HepG2 (cell line): ENCODE measurements at regions not wholly inside any gene's neighbourhood (a gene's known extent, or its start where the extent isn't known, plus 50 kb on each side); places are given as distances from the start of the nearest gene placed in this dataset.

Source experiments
- ATAC-seq: fragments of 200-7000 bp; cut with Tn5 transposase; 3 replicates; pipeline ENCODE4 v1.9.1; 2020; ENCODE audit warnings: mild to moderate bottlenecking, moderate library complexity
- BruUV-seq: library from RNA; stranded (reverse); fragments of 400-500 nt; replicated peaks from 2 replicates; lab custom pipeline; 2021; lab: Mats Ljungman, UMichigan
- CTCF ChIA-PET: fragments of 300-600 bp; formaldehyde crosslinking; extraction: SDS; loops from one replicate; lab custom pipeline; 2021; ENCODE audit warnings: low total read pairs, inconsistent platforms, low intra/inter-chr PET ratio; lab: Yijun Ruan, JAX
- POLR2A ChIA-PET: fragments of 350-600 bp; sonication (Branson Sonifier 250); formaldehyde crosslinking; loops from one replicate; lab custom pipeline; 2020; ENCODE audit warnings: antibody characterized with exemption, inconsistent platforms; lab: Yijun Ruan, JAX
- DNase-seq: peaks from one replicate; pipeline ENCODE4 v3.0.0-alpha.2; 2015; ENCODE audit warnings: low spot score
- FAIRE-seq: peaks from 3 replicates; lab custom pipeline; 2011; peaks lifted over from hg19 to GRCh38; lab: Jason Lieb, UNC
- H2AFZ ChIP-seq: one replicate; pipeline ENCODE4 v1.6.1; 2011; ENCODE audit warnings: low read length, inconsistent platforms
- H3K27ac ChIP-seq: fragments of 300-600 bp; 3 replicates; pipeline ENCODE4 v1.8.0; 2011; ENCODE audit warnings: mixed run types, mild to moderate bottlenecking, mixed read lengths, low read length, inconsistent platforms; ENCODE audit not compliant: insufficient read depth; ENCODE audit errors: extremely low read length
- H3K27me3 ChIP-seq, 2 experiments: fragments of 200-600 bp in 1 of 2; 2 replicates in 1 of 2; 3 replicates in 1 of 2; pipeline versions ENCODE4 v1.6.0 to v1.8.0; 2011; ENCODE audit warnings: low read length in 2 of 2, mild to moderate bottlenecking in 2 of 2, moderate library complexity in 2 of 2, inconsistent platforms in 1 of 2; ENCODE audit not compliant: insufficient read depth in 2 of 2, control insufficient read depth in 1 of 2
- H3K36me3 ChIP-seq, 2 experiments: fragments of 200-600 bp in 1 of 2; replicated peaks in 1 of 2; 2 replicates in 1 of 2; 3 replicates in 1 of 2; pipeline versions ENCODE4 v1.5.1 to v1.8.0; 2011; ENCODE audit warnings: low read length in 2 of 2, inconsistent platforms in 1 of 2; ENCODE audit not compliant: insufficient read depth in 2 of 2, control insufficient read depth in 1 of 2
- H3K4me1 ChIP-seq: 2 replicates; pipeline ENCODE4 v1.5.1; 2012; ENCODE audit warnings: low read length, inconsistent platforms; ENCODE audit not compliant: insufficient read depth
- H3K4me2 ChIP-seq: 2 replicates; pipeline ENCODE4 v1.6.0; 2011; ENCODE audit warnings: low read depth, low read length, inconsistent platforms
- H3K4me3 ChIP-seq, 3 experiments: fragments of 200-600 bp in 1 of 3; sonication (generic), shearing (Covaris generic) in 1 of 3; replicated peaks in 1 of 3; 2 replicates each; pipeline ENCODE4 v1.5.1; 2011 to 2016; ENCODE audit warnings: low read length in 3 of 3, inconsistent platforms in 2 of 3, low read depth in 2 of 3, mild to moderate bottlenecking in 2 of 3, control low read depth in 1 of 3, mixed read lengths in 1 of 3; ENCODE audit not compliant: insufficient read depth in 1 of 3
- H3K79me2 ChIP-seq: one replicate; pipeline ENCODE4 v1.6.1; 2011; ENCODE audit warnings: low read length, inconsistent platforms; ENCODE audit not compliant: insufficient read depth
- H3K9ac ChIP-seq: 2 replicates; pipeline ENCODE4 v1.6.0; 2011; ENCODE audit warnings: mild to moderate bottlenecking, low read depth, low read length, inconsistent platforms; ENCODE audit not compliant: insufficient read depth
- H3K9me3 ChIP-seq: 2 replicates; pipeline ENCODE4 v1.5.1; 2012; ENCODE audit warnings: mild to moderate bottlenecking, low read length
- H4K20me1 ChIP-seq: 2 replicates; pipeline ENCODE4 v1.6.0; 2011; ENCODE audit warnings: inconsistent platforms, mild to moderate bottlenecking, low read length, moderate library complexity; ENCODE audit not compliant: insufficient read depth
- BORCS8-MEF2B ChIP-seq: sonication (generic); formaldehyde crosslinking; IDR thresholded peaks from 2 replicates; pipeline ENCODE4 v1.8.0; 2022; ENCODE audit warnings: mild to moderate bottlenecking, missing genetic modification reagents
- CHD2 ChIP-seq: IDR thresholded peaks from 2 replicates; pipeline ENCODE4 v1.6.1; 2011; ENCODE audit warnings: low read depth, low read length, improper control_type of control experiment
- ERF ChIP-seq: IDR thresholded peaks from 2 replicates; pipeline ENCODE4 v1.6.1; 2018; ENCODE audit warnings: missing biosample characterization, missing genetic modification reagents
- ISL2 ChIP-seq: sonication (generic); formaldehyde crosslinking; IDR thresholded peaks from 2 replicates; pipeline ENCODE4 v1.5.0; 2020; ENCODE audit warnings: missing genetic modification reagents
- NCOA2 ChIP-seq: sonication (generic); formaldehyde crosslinking; IDR thresholded peaks from 2 replicates; pipeline ENCODE4 v1.8.0; 2022; ENCODE audit warnings: inconsistent platforms
- PAF1 ChIP-seq: IDR thresholded peaks from 2 replicates; pipeline ENCODE4 v1.6.1; 2016; ENCODE audit warnings: missing genetic modification reagents, missing compliant biosample characterization
- PAWR ChIP-seq: sonication (generic); formaldehyde crosslinking; IDR thresholded peaks from 2 replicates; pipeline ENCODE4 v1.4.0; 2020; ENCODE audit warnings: missing genetic modification reagents, mild to moderate bottlenecking, borderline replicate concordance
- RXRB ChIP-seq: IDR thresholded peaks from 2 replicates; pipeline ENCODE4 v1.6.1; 2016; ENCODE audit warnings: borderline replicate concordance, missing genetic modification reagents, missing compliant biosample characterization
- WIZ ChIP-seq: sonication (generic); formaldehyde crosslinking; IDR thresholded peaks from 2 replicates; pipeline ENCODE4 v1.5.1; 2020; ENCODE audit warnings: mild to moderate bottlenecking, missing genetic modification reagents
- ZBED4 ChIP-seq: sonication (generic); formaldehyde crosslinking; IDR thresholded peaks from 2 replicates; pipeline ENCODE4 v1.4.0; 2020; ENCODE audit warnings: missing genetic modification reagents, borderline replicate concordance
- ZBTB1 ChIP-seq: sonication (generic); formaldehyde crosslinking; IDR thresholded peaks from 2 replicates; pipeline ENCODE4 v1.4.0; 2020; ENCODE audit warnings: missing genetic modification reagents, borderline replicate concordance
- ZMYM3 ChIP-seq: sonication (generic); formaldehyde crosslinking; IDR thresholded peaks from 2 replicates; pipeline ENCODE4 v1.5.1; 2020; ENCODE audit warnings: mild to moderate bottlenecking, missing genetic modification reagents
- ZNF691 ChIP-seq: sonication (generic); formaldehyde crosslinking; IDR thresholded peaks from 2 replicates; pipeline ENCODE4 v1.4.0; 2020; ENCODE audit warnings: missing genetic modification reagents, low read depth, mild to moderate bottlenecking, borderline replicate concordance
- ZNF746 ChIP-seq: sonication (generic); formaldehyde crosslinking; IDR thresholded peaks from 2 replicates; pipeline ENCODE4 v1.8.0; 2022; ENCODE audit warnings: mild to moderate bottlenecking, missing genetic modification reagents
- ZNF784 ChIP-seq: sonication (generic); formaldehyde crosslinking; IDR thresholded peaks from 2 replicates; pipeline ENCODE4 v1.5.1; 2020; ENCODE audit warnings: missing genetic modification reagents, mild to moderate bottlenecking, borderline replicate concordance
- WGBS: methylation state at CpG from one replicate; pipeline ENCODE4 v1.1.6; 2017; ENCODE audit warnings: low lambda C conversion rate; 5-methylcytosine and 5-hydroxymethylcytosine counted together
- in situ Hi-C: cut with HindIII; loops from 2 replicates; pipeline ENCODE4 v1.10.0; 2017; ENCODE audit warnings: low pct_unique_long_range_greater_than_20kb; ENCODE audit not compliant: extremely low pct_ligation_motif_present
- intact Hi-C: fragments of 100-400 bp; cut with micrococcal nuclease; formaldehyde crosslinking; loops from one replicate; pipeline ENCODE4 v1.10.0; 2022; ENCODE audit not compliant: unreplicated experiment
- TF ChIP-seq, protein P1 (sequence below): sonication (generic); formaldehyde crosslinking; IDR thresholded peaks from 2 replicates; pipeline ENCODE4 v1.4.0; 2020; ENCODE audit warnings: mild to moderate bottlenecking, missing genetic modification reagents, borderline replicate concordance
- TF ChIP-seq, protein P2 (sequence below): IDR thresholded peaks from 2 replicates; pipeline ENCODE4 v1.6.1; 2016
- TF ChIP-seq, protein P3 (sequence below): sonication (generic); formaldehyde crosslinking; IDR thresholded peaks from 2 replicates; pipeline ENCODE4 v1.4.0; 2020; ENCODE audit warnings: mild to moderate bottlenecking, missing genetic modification reagents

DNA sequence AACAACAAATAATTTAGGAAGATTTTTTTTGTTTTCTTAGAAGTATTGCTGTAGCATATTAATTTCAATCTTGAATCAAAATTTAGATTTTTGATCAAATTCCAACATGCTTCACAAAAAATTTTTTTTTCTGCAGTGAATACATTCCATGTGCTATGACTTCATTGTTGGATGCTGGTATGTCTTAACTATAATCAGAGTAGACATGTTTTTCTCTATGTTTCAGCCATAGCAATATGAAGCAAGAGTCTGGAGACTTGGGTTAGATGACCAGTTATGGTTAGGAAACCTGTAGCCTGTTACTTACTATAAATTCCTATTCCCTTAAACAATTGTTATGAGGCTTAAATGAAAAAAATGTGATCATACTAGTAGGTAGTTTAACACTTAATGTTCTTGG lies 176.1 kb upstream of the CHL1 start (continued):
- TF ChIP-seq ZNF691 (CRISPR knock-in tag) (no peak), PAF1 (no peak), ZBTB1 (no peak), PAWR (no peak), WIZ (CRISPR knock-in tag) (no peak), NCOA2 (no peak), ZNF746 (CRISPR knock-in tag) (no peak)
- TF ChIP-seq, protein P1, sequence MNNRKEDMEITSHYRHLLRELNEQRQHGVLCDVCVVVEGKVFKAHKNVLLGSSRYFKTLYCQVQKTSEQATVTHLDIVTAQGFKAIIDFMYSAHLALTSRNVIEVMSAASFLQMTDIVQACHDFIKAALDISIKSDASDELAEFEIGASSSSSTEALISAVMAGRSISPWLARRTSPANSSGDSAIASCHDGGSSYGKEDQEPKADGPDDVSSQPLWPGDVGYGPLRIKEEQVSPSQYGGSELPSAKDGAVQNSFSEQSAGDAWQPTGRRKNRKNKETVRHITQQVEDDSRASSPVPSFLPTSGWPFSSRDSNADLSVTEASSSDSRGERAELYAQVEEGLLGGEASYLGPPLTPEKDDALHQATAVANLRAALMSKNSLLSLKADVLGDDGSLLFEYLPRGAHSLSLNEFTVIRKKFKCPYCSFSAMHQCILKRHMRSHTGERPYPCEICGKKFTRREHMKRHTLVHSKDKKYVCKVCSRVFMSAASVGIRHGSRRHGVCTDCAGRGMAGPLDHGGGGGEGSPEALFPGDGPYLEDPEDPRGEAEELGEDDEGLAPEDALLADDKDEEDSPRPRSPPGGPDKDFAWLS (CRISPR knock-in tag) = no peak
- TF ChIP-seq, protein P2, sequence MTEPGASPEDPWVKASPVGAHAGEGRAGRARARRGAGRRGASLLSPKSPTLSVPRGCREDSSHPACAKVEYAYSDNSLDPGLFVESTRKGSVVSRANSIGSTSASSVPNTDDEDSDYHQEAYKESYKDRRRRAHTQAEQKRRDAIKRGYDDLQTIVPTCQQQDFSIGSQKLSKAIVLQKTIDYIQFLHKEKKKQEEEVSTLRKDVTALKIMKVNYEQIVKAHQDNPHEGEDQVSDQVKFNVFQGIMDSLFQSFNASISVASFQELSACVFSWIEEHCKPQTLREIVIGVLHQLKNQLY = no peak

GRCh38 chr3:24006-24405 lies 172.6 kb upstream of the CHL1 start:
- WGBS = 0% methylated on average over 3 of the region's 3 CpGs
- no peaks in the 10 kb centered on the region for H3K4me1 ChIP-seq
- no peaks in the 10 kb centered on the region for H3K9me3 ChIP-seq
- H3K27ac ChIP-seq = no peak overlapping the region
- intact Hi-C loops = no loop called here
- no peaks in the 10 kb centered on the region for H3K27me3 ChIP-seq
- H3K4me2 ChIP-seq = no peak overlapping the region
- DNase-seq = no peak
- ChIA-PET CTCF (no interaction called here), POLR2A (no interaction called here)
- in situ Hi-C loops = no loop called here
- no peaks in the 10 kb centered on the region for H4K20me1 ChIP-seq
- H3K79me2 ChIP-seq = no peaks in the 10 kb centered on the region
- no peak for FAIRE-seq
- H2AFZ ChIP-seq = no peak overlapping the region
- BruUV-seq = no TSS peak
- no peak for ATAC-seq
- no peak overlapping the region for H3K9ac ChIP-seq
- H3K4me3 ChIP-seq = no peak overlapping the region
- H3K36me3 ChIP-seq = no peaks in the 10 kb centered on the region
- no peak for TF ChIP-seq ERF (CRISPR knock-in tag)
- TF ChIP-seq WIZ (CRISPR knock-in tag) = no peak
- TF ChIP-seq ZBED4 (CRISPR knock-in tag) = no peak
- TF ChIP-seq ZMYM3 (CRISPR knock-in tag) = no peak
- no peak for TF ChIP-seq BORCS8-MEF2B (CRISPR knock-in tag)
- no peak for TF ChIP-seq RXRB (CRISPR knock-in tag)
- TF ChIP-seq CHD2 = no peak
- no peak for TF ChIP-seq ZNF784 (CRISPR knock-in tag)
- TF ChIP-seq, protein P3, sequence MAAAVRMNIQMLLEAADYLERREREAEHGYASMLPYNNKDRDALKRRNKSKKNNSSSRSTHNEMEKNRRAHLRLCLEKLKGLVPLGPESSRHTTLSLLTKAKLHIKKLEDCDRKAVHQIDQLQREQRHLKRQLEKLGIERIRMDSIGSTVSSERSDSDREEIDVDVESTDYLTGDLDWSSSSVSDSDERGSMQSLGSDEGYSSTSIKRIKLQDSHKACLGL (CRISPR knock-in tag) = no peak
- TF ChIP-seq ISL2 = no peak
